ENCODE measurements at regions not wholly inside any gene's neighbourhood (a gene's known extent, or its start where the extent isn't known, plus 50 kb on each side); places are given as distances from the start of the nearest gene placed in this dataset.

DNA sequence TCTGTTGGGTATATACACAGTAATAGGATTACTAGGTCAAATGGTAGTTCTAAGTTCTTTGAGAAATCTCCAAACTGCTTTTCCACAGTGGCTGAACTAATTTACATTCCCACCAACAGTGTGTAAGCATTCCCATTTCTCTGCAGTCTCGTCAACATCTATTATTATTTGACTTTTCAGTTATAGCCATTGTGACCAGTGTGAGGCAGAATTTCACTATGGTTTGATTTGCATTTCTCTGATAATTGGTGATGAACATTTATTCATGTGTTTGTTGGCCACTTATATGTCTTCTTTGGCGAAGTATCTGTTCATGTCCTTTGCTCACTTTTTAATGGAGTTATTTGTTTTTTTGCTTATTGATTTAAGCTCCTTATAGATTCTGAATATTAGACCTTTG is 596.2 kb upstream of the DAB2 start:
- Histone ChIP-seq H3K27me3 (no peaks in the 10 kb centered on the region), H3K9me3 (no peaks in the 10 kb centered on the region), H3K4me3 (no peak overlapping the region), H3K36me3 (no peaks in the 10 kb centered on the region), H3K27ac (no peak overlapping the region), H3K4me1 (no peaks in the 10 kb centered on the region)
- TF ChIP-seq POLR2AphosphoS5 (IDR thresholded peaks at IDR 0.05) (no peak), POLR2A (IDR thresholded peaks at IDR 0.05) (no peak), EP300 (IDR thresholded peaks at IDR 0.05) (no peak)
- TF ChIP-seq, protein P1, sequence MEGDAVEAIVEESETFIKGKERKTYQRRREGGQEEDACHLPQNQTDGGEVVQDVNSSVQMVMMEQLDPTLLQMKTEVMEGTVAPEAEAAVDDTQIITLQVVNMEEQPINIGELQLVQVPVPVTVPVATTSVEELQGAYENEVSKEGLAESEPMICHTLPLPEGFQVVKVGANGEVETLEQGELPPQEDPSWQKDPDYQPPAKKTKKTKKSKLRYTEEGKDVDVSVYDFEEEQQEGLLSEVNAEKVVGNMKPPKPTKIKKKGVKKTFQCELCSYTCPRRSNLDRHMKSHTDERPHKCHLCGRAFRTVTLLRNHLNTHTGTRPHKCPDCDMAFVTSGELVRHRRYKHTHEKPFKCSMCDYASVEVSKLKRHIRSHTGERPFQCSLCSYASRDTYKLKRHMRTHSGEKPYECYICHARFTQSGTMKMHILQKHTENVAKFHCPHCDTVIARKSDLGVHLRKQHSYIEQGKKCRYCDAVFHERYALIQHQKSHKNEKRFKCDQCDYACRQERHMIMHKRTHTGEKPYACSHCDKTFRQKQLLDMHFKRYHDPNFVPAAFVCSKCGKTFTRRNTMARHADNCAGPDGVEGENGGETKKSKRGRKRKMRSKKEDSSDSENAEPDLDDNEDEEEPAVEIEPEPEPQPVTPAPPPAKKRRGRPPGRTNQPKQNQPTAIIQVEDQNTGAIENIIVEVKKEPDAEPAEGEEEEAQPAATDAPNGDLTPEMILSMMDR (IDR thresholded peaks at IDR 0.05): no peak
- 83% methylated on average over 2 of the region's 2 CpGs for WGBS
- DNase-seq (ENCODE audit: low spot score in 2 of 2): no peak

DNA sequence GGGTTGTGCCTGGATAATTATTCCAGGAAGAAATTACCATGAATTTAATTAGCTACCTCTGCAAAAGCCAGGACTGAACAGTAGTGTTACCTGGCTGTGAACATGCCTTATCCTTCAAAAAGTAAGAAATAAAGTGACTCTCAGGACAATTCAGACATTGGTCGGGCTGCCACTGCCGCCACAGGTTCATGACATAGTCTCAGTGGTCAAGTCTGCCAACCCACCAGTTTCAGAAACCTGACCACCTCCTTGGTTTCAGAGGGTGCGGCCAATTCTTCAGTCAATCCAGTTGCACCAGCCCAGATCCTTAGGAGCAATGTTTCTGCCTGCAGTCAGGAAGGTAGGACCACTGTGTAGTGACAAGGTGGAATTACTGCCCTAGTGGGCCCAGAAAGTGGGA is 593.1 kb upstream of the DAB2 start:
- H3K27ac ChIP-seq: no peak overlapping the region
- 83% methylated on average over 3 of the region's 3 CpGs for WGBS
- no peak for TF ChIP-seq POLR2AphosphoS5 (IDR thresholded peaks at IDR 0.05)
- TF ChIP-seq EP300 (IDR thresholded peaks at IDR 0.05): no peak
- TF ChIP-seq, protein P1 (IDR thresholded peaks at IDR 0.05): no peak
- TF ChIP-seq POLR2A (IDR thresholded peaks at IDR 0.05): no peak
- H3K36me3 ChIP-seq: no peaks in the 10 kb centered on the region
- no peak overlapping the region for H3K4me3 ChIP-seq
- no peaks in the 10 kb centered on the region for H3K9me3 ChIP-seq
- DNase-seq (ENCODE audit: low spot score in 2 of 2): no peak
- H3K4me1 ChIP-seq: no peaks in the 10 kb centered on the region
- no peaks in the 10 kb centered on the region for H3K27me3 ChIP-seq

DNA sequence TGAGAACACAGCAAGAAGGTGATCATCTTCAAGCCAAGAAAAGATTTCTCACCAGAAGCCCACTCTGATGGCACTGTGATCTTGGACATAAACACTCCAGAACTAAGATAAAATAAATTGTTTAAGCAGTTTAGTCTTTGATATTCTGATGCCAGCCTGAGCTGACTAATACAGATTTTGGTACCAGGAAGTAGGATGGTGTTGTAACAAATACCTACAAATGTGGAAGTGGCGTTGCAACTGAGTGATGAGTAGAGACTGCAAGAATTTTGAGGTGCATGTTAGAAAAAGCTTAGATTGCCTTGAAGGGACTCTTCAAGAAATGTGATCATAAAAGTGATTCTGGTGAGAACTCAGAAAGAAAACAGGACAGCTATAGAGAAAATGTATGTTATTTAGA is 592.4 kb upstream of the DAB2 start:
- no peak overlapping the region for H3K27ac ChIP-seq
- WGBS: 72% methylated on average over 1 of the region's 1 CpG
- DNase-seq (ENCODE audit: low spot score in 2 of 2): no peak
- H3K9me3 ChIP-seq: no peaks in the 10 kb centered on the region
- H3K27me3 ChIP-seq: no peaks in the 10 kb centered on the region
- no peak overlapping the region for H3K4me3 ChIP-seq
- no peaks in the 10 kb centered on the region for H3K4me1 ChIP-seq
- TF ChIP-seq, protein P1 (IDR thresholded peaks at IDR 0.05): no peak
- no peak for TF ChIP-seq EP300 (IDR thresholded peaks at IDR 0.05)
- no peak for TF ChIP-seq POLR2AphosphoS5 (IDR thresholded peaks at IDR 0.05)
- no peak for TF ChIP-seq POLR2A (IDR thresholded peaks at IDR 0.05)
- no peaks in the 10 kb centered on the region for H3K36me3 ChIP-seq

DNA sequence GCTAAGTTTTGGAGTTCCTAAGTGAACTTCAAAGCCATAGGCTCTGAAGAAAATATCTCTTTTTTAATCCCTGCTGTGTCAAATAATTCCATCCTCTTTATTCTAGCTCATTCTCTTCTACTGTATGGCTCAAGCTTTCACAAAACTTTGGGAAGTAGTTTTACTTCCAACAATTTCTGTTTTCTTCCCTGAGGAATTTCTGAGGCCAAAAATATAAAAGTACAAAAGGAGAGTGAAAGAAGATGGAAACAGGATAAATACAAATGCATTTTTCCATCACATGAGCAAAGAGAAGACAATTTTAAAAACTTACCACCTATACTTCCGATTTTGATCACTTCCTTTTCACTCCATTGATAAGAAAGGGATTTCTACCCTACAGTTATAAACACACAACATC is 585.7 kb upstream of the DAB2 start:
- Histone ChIP-seq H3K36me3 (no peaks in the 10 kb centered on the region), H3K27ac (no peak overlapping the region), H3K4me3 (no peak overlapping the region), H3K9me3 (no peaks in the 10 kb centered on the region), H3K27me3 (no peaks in the 10 kb centered on the region), H3K4me1 (no peaks in the 10 kb centered on the region)
- DNase-seq (ENCODE audit: low spot score in 2 of 2): no peak
- no peak for TF ChIP-seq POLR2AphosphoS5 (IDR thresholded peaks at IDR 0.05)
- no peak for TF ChIP-seq POLR2A (IDR thresholded peaks at IDR 0.05)
- 84% methylated on average over 1 of the region's 1 CpG for WGBS

DNA sequence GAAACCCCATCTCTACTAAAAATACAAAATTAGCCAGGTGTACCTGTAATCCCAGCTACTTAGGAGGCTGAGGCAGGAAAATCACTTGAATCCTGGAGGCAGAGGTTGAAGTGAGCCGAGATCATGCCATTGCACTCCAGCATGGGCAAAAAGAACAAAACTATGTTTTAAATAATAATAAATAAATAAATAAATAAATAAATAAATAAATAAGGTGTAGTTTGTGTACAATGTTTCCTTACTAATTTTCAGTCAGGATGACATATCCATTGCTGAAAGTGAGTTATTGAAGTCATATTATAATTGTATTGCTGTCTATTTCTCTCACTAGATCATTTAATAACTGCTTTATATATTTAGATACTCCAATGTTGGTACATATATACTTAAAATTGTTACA is 581.5 kb upstream of the DAB2 start:
- no peaks in the 10 kb centered on the region for H3K36me3 ChIP-seq
- no peak for DNase-seq (ENCODE audit: low spot score in 2 of 2)
- no peaks in the 10 kb centered on the region for H3K9me3 ChIP-seq
- no peak overlapping the region for H3K27ac ChIP-seq
- 92% methylated on average over 1 of the region's 1 CpG for WGBS
- TF ChIP-seq POLR2A (IDR thresholded peaks at IDR 0.05) (no peak), EP300 (IDR thresholded peaks at IDR 0.05) (no peak), POLR2AphosphoS5 (IDR thresholded peaks at IDR 0.05) (no peak)
- TF ChIP-seq, protein P1 (IDR thresholded peaks at IDR 0.05): no peak
- H3K27me3 ChIP-seq: no peaks in the 10 kb centered on the region
- no peaks in the 10 kb centered on the region for H3K4me1 ChIP-seq
- no peak overlapping the region for H3K4me3 ChIP-seq

DNA sequence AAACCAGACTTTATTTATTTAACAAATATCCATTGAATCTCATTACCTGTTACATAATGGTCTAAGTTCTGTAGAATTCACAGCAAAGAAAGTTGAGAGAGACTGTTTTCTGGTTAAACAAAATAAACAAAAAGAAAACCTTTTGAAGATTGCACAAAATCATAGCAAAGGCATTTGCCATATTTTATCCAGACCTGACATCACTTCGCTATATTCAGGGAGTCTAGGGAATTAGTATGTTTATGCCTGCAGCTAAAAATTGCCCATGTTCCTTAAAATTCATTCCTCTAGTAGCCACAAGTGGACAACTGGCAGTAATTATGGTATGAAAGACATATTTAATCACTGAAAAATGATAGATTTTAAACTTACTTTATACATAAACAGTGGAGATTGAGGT is 577.0 kb upstream of the DAB2 start:
- DNase-seq (ENCODE audit: low spot score in 2 of 2): no peak
- H3K4me1 ChIP-seq: no peaks in the 10 kb centered on the region
- no peaks in the 10 kb centered on the region for H3K9me3 ChIP-seq
- no peaks in the 10 kb centered on the region for H3K36me3 ChIP-seq
- no peak for TF ChIP-seq EP300 (IDR thresholded peaks at IDR 0.05)
- TF ChIP-seq POLR2AphosphoS5 (IDR thresholded peaks at IDR 0.05): no peak
- no peak for TF ChIP-seq POLR2A (IDR thresholded peaks at IDR 0.05)
- TF ChIP-seq, protein P1 (IDR thresholded peaks at IDR 0.05): no peak
- H3K4me3 ChIP-seq: no peak overlapping the region
- 66% methylated on average over 1 of the region's 1 CpG for WGBS
- no peak overlapping the region for H3K27ac ChIP-seq
- no peaks in the 10 kb centered on the region for H3K27me3 ChIP-seq
